Vagina (tissue), 2 donors: ENCODE measurements at regions not wholly inside any gene's neighbourhood (a gene's known extent, or its start where the extent isn't known, plus 50 kb on each side); places are given as distances from the start of the nearest gene placed in this dataset.

Experiments
- DNase-seq, 2 donors: peaks; one replicate each; pipeline ENCODE4 v3.0.0-alpha.2; 2017; ENCODE audit errors: extremely low spot score in 2 of 2
- H3K27ac ChIP-seq: fragments of 200-600 bp; sonication (generic); one replicate; pipeline ENCODE4 v1.5.1; 2019
- H3K27me3 ChIP-seq: fragments of 200-600 bp; sonication (generic); one replicate; pipeline ENCODE4 v1.5.1; 2019
- H3K36me3 ChIP-seq, 2 donors: fragments of 200-600 bp; sonication (generic); one replicate each; pipeline ENCODE4 v1.5.1; 2017 to 2019
- H3K4me1 ChIP-seq: fragments of 200-600 bp; sonication (generic); one replicate; pipeline ENCODE4 v1.5.1; 2019
- H3K4me3 ChIP-seq, 2 donors: fragments of 200-600 bp; sonication (generic); 1 replicate in 1 of 2; 2 replicates in 1 of 2; pipeline ENCODE4 v1.5.1; 2016 to 2019
- H3K9me3 ChIP-seq: fragments of 200-600 bp; sonication (generic); one replicate; pipeline ENCODE4 v1.5.1; 2019
- CTCF ChIP-seq, 3 experiments: fragments of 450-650 bp in 2 of 3; fragments of 200-600 bp in 1 of 3; sonication (generic) in 1 of 3; IDR thresholded peaks; one replicate each; pipeline ENCODE4 v1.5.1; 2017 to 2019; ENCODE audit warnings: antibody characterized with exemption in 3 of 3, mild to moderate bottlenecking in 2 of 3, moderate library complexity in 2 of 3
- POLR2A ChIP-seq, 2 donors: fragments of 450-650 bp; IDR thresholded peaks; one replicate each; pipeline ENCODE4 v1.6.1; 2017; ENCODE audit warnings: antibody characterized with exemption in 2 of 2, mild to moderate bottlenecking in 2 of 2, moderate library complexity in 2 of 2
- POLR2AphosphoS5 ChIP-seq, 2 donors: sonication (generic); formaldehyde crosslinking; IDR thresholded peaks; one replicate each; pipeline ENCODE4 v1.9.0; 2017; ENCODE audit warnings: antibody characterized with exemption in 2 of 2, mild to moderate bottlenecking in 2 of 2, low read depth in 1 of 2; ENCODE audit not compliant: insufficient read depth in 1 of 2
- intact Hi-C: fragments of 100-400 bp; cut with DNase I; formaldehyde crosslinking; loops from one replicate; pipeline ENCODE4 v1.15.1; 2023

DNA sequence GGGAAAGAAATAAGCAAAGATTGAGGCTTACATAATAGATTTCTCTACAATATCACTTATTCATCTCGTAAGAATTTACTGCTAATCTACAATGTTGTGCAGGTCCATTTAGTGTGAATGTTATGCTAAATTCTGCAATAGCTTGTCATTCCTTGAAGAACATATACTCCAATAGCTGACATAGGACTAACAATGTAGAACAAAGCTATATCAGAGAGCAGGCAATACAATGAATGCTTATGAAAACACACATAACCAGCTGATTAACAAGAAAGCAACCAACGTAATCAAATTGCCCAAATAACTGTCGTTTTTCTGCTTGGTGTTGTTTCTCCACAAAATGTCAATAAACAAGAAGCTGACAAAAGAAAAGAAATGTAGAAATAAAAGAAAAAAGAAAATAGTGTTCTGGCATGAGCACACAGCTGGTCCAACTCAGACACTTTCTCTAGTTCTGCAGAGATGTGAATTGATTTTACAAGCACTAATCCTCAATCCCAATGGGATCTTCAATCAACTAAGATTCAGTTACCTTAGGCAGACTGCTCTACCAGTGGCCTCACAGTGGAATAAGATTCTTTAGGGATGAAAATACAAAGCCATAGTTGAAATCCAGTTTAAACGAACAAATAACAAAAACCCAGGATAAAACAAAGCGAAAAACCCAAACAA is 1024.7 kb upstream of the PIK3C3 start:
- Histone ChIP-seq H3K36me3 (no peaks in the 10 kb centered on the region), H3K27me3 (no peaks in the 10 kb centered on the region), H3K4me1 (no peaks in the 10 kb centered on the region), H3K9me3 (no peaks in the 10 kb centered on the region), H3K27ac (no peak overlapping the region), H3K4me3 (no peak overlapping the region)
- no peak for TF ChIP-seq POLR2A (IDR thresholded peaks at IDR 0.05)
- TF ChIP-seq CTCF (IDR thresholded peaks at IDR 0.05): no peak
- intact Hi-C loops: no loop called here
- DNase-seq: no peak

DNA sequence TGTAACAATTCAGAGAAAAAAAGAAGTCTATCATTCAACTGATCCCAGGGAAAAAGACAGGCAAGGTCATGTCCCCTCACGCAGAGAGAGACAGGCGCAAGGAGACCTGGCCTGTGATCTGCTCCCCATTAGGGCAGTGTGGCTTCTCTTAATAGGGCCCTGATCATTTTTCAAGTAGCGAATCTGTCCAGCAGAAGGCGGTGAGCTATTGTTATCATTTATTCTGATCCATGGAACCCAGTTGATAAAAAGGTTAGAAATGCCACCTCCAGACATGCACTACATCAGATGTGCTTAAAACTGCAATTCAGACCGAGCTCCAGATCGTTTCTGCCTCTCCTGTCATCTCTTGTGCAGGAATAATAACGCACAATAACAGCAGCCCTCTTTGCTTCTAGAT is 1025.6 kb upstream of the PIK3C3 start:
- Histone ChIP-seq H3K27me3 (no peaks in the 10 kb centered on the region), H3K36me3 (no peaks in the 10 kb centered on the region), H3K4me1 (no peaks in the 10 kb centered on the region), H3K9me3 (no peaks in the 10 kb centered on the region), H3K27ac (no peak overlapping the region), H3K4me3 (no peak overlapping the region)
- TF ChIP-seq POLR2A (IDR thresholded peaks at IDR 0.05) (no peak), POLR2AphosphoS5 (IDR thresholded peaks at IDR 0.05; ENCODE audit: insufficient read depth in 1 of 2, low read depth in 1 of 2) (no peak), CTCF (IDR thresholded peaks at IDR 0.05) (no peak)
- no peak for DNase-seq
- intact Hi-C loops: no loop called here

GRCh38 chr18:40926679-40927078 is 1028.4 kb upstream of the PIK3C3 start:
- no peak overlapping the region for H3K27ac ChIP-seq
- TF ChIP-seq POLR2AphosphoS5 (IDR thresholded peaks at IDR 0.05; ENCODE audit: insufficient read depth in 1 of 2, low read depth in 1 of 2) (no peak), POLR2A (IDR thresholded peaks at IDR 0.05) (no peak), CTCF (IDR thresholded peaks at IDR 0.05) (no peak)
- H3K36me3 ChIP-seq: no peaks in the 10 kb centered on the region
- no peaks in the 10 kb centered on the region for H3K9me3 ChIP-seq
- H3K27me3 ChIP-seq: no peaks in the 10 kb centered on the region
- H3K4me3 ChIP-seq: no peak overlapping the region
- DNase-seq: no peak
- no peaks in the 10 kb centered on the region for H3K4me1 ChIP-seq
- intact Hi-C loops: no loop called here

DNA sequence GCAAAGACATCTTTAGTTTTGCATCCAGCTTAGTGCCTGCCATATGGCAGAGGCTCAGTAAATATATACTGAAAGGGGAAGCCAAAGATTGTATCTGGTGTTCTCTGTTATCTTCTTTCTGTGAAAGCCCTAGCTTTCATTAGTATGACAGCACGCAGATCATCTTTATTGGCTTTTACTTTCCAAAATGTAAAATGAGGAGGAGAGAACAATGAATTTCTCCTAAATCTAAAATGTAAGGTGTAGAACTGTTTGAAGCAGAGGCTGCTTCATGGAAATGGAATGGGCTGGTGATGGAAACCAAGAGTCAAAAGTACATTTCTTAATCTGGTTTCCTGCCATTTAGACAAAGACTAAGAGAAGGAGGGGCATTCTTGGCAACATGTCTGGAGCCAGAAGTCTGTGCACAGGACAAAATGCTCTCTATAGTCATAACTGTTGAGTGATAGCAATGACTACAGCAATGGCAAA is 1029.9 kb upstream of the PIK3C3 start:
- Histone ChIP-seq H3K27me3 (no peaks in the 10 kb centered on the region), H3K4me3 (no peak overlapping the region), H3K4me1 (no peaks in the 10 kb centered on the region), H3K36me3 (no peaks in the 10 kb centered on the region), H3K27ac (no peak overlapping the region), H3K9me3 (no peaks in the 10 kb centered on the region)
- no peak for DNase-seq
- no peak for TF ChIP-seq POLR2AphosphoS5 (IDR thresholded peaks at IDR 0.05; ENCODE audit: insufficient read depth in 1 of 2, low read depth in 1 of 2)
- TF ChIP-seq CTCF (IDR thresholded peaks at IDR 0.05): no peak
- no peak for TF ChIP-seq POLR2A (IDR thresholded peaks at IDR 0.05)
- intact Hi-C loops: no loop called here

DNA sequence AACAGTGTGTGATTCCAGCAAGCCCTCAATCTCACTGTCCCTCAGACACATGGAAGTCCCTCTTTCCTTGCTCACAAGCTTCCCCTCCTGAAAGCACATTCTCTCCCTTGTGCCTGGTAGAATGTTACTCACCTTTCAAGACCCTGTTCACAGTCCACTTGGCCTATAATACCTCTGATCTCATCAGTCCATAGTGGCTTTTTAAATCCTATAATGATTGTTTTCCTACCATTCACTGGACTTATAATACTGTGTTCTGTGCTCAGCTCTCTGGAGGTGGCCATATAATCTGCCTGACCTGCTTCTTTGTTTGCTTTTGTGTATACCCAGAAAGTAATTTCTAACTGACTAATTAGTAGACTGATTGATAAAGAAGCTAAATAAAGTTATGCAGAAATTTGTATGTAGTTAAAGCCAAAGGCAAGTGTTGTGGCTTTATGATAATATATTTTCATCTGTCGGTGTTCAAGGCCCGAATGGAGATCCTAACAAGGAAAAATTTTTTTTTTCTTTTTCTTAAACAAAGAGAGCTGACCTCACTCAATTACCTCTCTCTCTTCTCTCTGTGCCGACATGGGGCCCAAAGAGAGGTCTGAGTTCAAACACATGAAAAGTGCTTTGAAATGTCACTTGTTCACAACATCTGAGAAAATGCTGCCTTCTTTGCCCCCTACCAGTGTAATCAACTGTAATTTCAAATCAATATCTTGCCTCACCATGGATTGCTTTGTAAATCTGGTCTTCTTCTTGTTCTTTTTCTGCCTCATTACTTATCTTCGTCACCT is 1033.0 kb upstream of the PIK3C3 start:
- H3K4me3 ChIP-seq: no peak overlapping the region
- no peak for TF ChIP-seq POLR2AphosphoS5 (IDR thresholded peaks at IDR 0.05; ENCODE audit: insufficient read depth in 1 of 2, low read depth in 1 of 2)
- TF ChIP-seq POLR2A (IDR thresholded peaks at IDR 0.05): no peak
- TF ChIP-seq CTCF (IDR thresholded peaks at IDR 0.05): no peak
- intact Hi-C loops: no loop called here
- no peak overlapping the region for H3K27ac ChIP-seq
- no peaks in the 10 kb centered on the region for H3K27me3 ChIP-seq
- no peaks in the 10 kb centered on the region for H3K4me1 ChIP-seq
- DNase-seq: no peak
- no peaks in the 10 kb centered on the region for H3K9me3 ChIP-seq
- H3K36me3 ChIP-seq: no peaks in the 10 kb centered on the region
